Testis (tissue), 2 donors: ENCODE measurements at regions not wholly inside any gene's neighbourhood (a gene's known extent, or its start where the extent isn't known, plus 50 kb on each side); places are given as distances from the start of the nearest gene placed in this dataset.

Source experiments
- DNase-seq: peaks from one replicate; pipeline ENCODE4 v3.0.0-alpha.2; 2019
- H3K27ac ChIP-seq, 2 donors: fragments of 200-600 bp; sonication (generic); one replicate each; pipeline ENCODE4 v1.5.1; 2019
- H3K27me3 ChIP-seq: fragments of 200-600 bp; sonication (generic); one replicate; pipeline ENCODE4 v1.5.1; 2019
- H3K36me3 ChIP-seq: fragments of 200-600 bp; sonication (generic); one replicate; pipeline ENCODE4 v1.5.1; 2017; ENCODE audit warnings: low read depth; ENCODE audit errors: missing control alignments
- H3K4me1 ChIP-seq: fragments of 200-600 bp; sonication (generic); one replicate; pipeline ENCODE4 v1.5.1; 2019
- H3K4me3 ChIP-seq, 2 donors: fragments of 200-600 bp; sonication (generic); one replicate each; pipeline ENCODE4 v1.5.1; 2017 to 2019
- H3K9me3 ChIP-seq: fragments of 200-600 bp; sonication (generic); one replicate; pipeline ENCODE4 v1.5.1; 2017
- CTCF ChIP-seq, 3 experiments: fragments of 450-650 bp in 2 of 3; fragments of 200-600 bp in 1 of 3; sonication (generic) in 1 of 3; IDR thresholded peaks; one replicate each; pipeline ENCODE4 v1.5.1; 2016 to 2019; ENCODE audit warnings: antibody characterized with exemption in 3 of 3, mild to moderate bottlenecking in 2 of 3, moderate library complexity in 1 of 3
- POLR2A ChIP-seq: fragments of 450-650 bp; IDR thresholded peaks from one replicate; pipeline ENCODE4 v1.6.1; 2017; ENCODE audit warnings: antibody characterized with exemption, mild to moderate bottlenecking, moderate library complexity
- WGBS, 2 donors: methylation state at CpG; one replicate each; pipeline ENCODE4 v1.1.5; 2018; 5-methylcytosine and 5-hydroxymethylcytosine counted together
- intact Hi-C: fragments of 100-400 bp; cut with DNase I; formaldehyde crosslinking; loops from one replicate; pipeline ENCODE4 v1.15.1; 2023; ENCODE audit warnings: low total_unique reads

- no peak overlapping the region for H3K4me3 ChIP-seq
- no peak for DNase-seq
- H3K36me3 ChIP-seq, result no peaks in the 10 kb centered on the region
- no peak for TF ChIP-seq CTCF (IDR thresholded peaks at IDR 0.05)
- no peak for TF ChIP-seq POLR2A
- no peak overlapping the region for H3K27ac ChIP-seq
- no peaks in the 10 kb centered on the region for H3K27me3 ChIP-seq
- intact Hi-C loops, result no loop called here
- WGBS, 2 donors, result 41 to 54% methylated on average over 6 of the region's 6 CpGs
- H3K4me1 ChIP-seq, result peaks cover 3% of the 10 kb centered on the region
- H3K9me3 ChIP-seq, result no peaks in the 10 kb centered on the region
These were observed 209.0 kb downstream of the URI1 start for GRCh38 chr19:30151081-30151480.

GRCh38 chr19:30152510-30153291 is 210.7 kb downstream of the URI1 start:
- H3K36me3 ChIP-seq, result no peaks in the 10 kb centered on the region
- no peaks in the 10 kb centered on the region for H3K9me3 ChIP-seq
- no peaks in the 10 kb centered on the region for H3K27me3 ChIP-seq
- TF ChIP-seq CTCF (IDR thresholded peaks at IDR 0.05), result no peak
- no peak for TF ChIP-seq POLR2A
- H3K4me3 ChIP-seq, result no peak overlapping the region
- DNase-seq, result no peak
- H3K4me1 ChIP-seq, result peaks cover 3% of the 10 kb centered on the region
- intact Hi-C loops, result no loop called here
- no peak overlapping the region for H3K27ac ChIP-seq
- WGBS, 2 donors, result 80 to 87% methylated on average over 6 to 10 of the region's 10 CpGs

GRCh38 chr19:30153326-30154210 is 211.5 kb downstream of the URI1 start:
- Histone ChIP-seq H3K36me3 (no peaks in the 10 kb centered on the region), H3K4me1 (peaks cover 3% of the 10 kb centered on the region), H3K9me3 (no peaks in the 10 kb centered on the region), H3K27ac (no peak overlapping the region), H3K27me3 (no peaks in the 10 kb centered on the region), H3K4me3 (no peak overlapping the region)
- TF ChIP-seq POLR2A, result no peak
- no peak for TF ChIP-seq CTCF (IDR thresholded peaks at IDR 0.05)
- intact Hi-C loops, result no loop called here
- WGBS, 2 donors, result 68 to 75% methylated on average over 18 of the region's 18 CpGs
- no peak for DNase-seq

GRCh38 chr19:30154410-30154809 is 212.4 kb downstream of the URI1 start:
- H3K4me3 ChIP-seq, result no peak overlapping the region
- no peaks in the 10 kb centered on the region for H3K36me3 ChIP-seq
- H3K9me3 ChIP-seq, result no peaks in the 10 kb centered on the region
- 71 to 75% methylated on average over 8 of the region's 8 CpGs for WGBS, 2 donors
- no peaks in the 10 kb centered on the region for H3K27me3 ChIP-seq
- no peak overlapping the region for H3K27ac ChIP-seq
- DNase-seq, result no peak
- peaks cover 3% of the 10 kb centered on the region for H3K4me1 ChIP-seq
- intact Hi-C loops, result no loop called here
- TF ChIP-seq CTCF (IDR thresholded peaks at IDR 0.05), result no peak
- no peak for TF ChIP-seq POLR2A
